ENCODE measurements at regions not wholly inside any gene's neighbourhood (a gene's known extent, or its start where the extent isn't known, plus 50 kb on each side); places are given as distances from the start of the nearest gene placed in this dataset.
"Not testable (repeated sequence)": the region's sequence is repeated elsewhere in the genome, so short reads cannot be mapped to it uniquely, and the experiment has no call there.

DNA sequence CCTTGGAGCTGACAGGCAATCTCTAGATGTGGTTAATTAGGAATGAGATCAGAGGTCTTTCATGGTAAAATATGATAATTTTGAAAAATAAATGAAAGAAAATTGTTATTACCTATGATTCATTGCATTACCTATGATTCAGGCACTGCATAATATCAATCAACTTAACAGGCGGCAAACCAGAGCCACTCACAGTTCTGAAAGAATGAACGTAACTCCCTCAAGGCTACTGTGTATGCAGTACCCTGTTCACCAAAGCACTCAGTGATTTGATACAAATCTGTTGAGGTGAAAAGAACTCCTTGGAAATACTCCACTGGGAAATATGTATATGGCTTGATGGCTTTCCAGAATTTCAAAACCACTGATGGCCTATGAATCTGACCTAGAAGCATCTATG lies 398.9 kb downstream of the ACTL7B start:
- no peak for DNase-seq (ENCODE audit: low read depth in 2 of 2)

GRCh38 chr9:108445431-108446071 lies 410.2 kb downstream of the ACTL7B start:
- DNase-seq (ENCODE audit: low read depth in 2 of 2) = no peak

DNA sequence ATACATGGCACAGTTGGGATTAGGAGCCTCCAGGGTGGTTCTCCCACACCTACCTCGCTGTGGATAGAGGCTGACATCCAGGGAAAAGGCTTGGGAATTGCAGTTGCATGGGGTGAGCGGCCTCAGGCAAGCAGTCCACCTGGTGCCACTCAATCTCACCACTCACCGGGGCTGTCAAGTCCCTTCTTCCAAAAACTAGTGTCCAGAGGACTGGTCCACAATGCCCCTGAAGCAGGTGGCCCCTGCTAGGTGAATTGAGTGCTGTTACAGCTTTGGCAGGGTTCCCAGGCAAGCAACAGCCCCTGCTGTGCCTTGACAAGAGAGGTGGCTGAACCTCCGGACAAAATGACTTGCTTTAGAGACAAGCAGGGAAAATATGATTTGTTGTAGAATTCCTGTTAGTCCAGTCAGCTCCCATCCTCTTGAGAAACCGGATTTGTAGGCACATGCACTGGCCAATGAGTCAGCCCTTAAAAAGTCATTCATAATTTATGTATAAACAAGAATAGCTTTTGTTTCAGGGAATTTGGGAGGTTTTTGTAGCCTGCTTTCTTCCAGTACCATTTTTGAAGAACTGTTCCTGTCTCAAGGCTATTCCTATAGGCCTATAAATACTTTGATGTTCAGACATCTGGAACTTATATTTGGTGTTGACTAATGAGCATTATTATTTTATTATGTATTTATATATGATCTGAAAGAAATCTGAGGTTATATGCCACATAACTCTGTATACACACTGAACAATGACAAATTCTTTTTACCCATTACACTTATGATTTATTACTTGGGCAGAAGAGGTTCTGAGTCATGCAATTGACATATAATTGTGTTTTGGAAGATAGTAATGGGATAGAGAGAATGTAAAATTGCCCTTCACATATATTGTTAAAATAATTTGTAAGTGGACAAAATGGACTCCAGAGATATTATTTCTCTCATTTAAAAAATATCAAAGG lies 411.1 kb downstream of the ACTL7B start:
- no peak for DNase-seq (ENCODE audit: low read depth in 2 of 2)

- DNase-seq (ENCODE audit: low read depth in 2 of 2) = no peak
Observed at GRCh38 chr9:108443741-108444140, 412.0 kb downstream of the ACTL7B start.

DNA sequence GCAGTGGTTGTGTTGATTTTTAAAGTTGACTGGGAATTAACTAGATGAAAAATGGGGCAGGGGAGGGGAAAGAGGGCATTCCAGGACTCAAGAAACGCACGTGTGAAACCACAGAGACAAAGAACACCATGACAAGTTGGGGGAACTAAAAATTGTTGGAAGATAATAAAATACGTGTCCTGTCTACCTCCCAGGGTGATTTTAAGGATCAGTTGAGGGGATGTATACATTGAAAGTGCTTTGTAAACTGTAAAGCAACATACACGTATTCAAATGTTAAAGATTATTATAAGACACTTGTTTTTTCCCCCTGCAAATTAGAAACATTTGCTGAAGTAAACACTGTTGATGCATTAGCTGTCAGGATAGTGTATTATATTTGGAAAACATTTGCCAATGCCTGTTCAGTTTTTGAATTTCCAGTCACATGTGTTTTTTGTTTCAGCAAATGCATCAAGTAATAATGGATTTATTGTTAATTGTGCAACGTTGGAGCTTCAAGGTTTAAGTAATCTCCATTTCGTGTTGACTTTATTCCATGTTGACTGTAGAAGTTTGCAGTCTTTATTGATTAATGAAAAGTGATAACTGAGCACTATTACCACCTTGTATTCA lies 412.7 kb downstream of the ACTL7B start:
- DNase-seq (ENCODE audit: low read depth in 2 of 2) = no peak

GRCh38 chr9:108442627-108443018 lies 413.2 kb downstream of the ACTL7B start:
- no peak for DNase-seq (ENCODE audit: low read depth in 2 of 2)

- DNase-seq (ENCODE audit: low read depth in 2 of 2) = no peak
Observed at GRCh38 chr9:108441726-108442125, 414.1 kb downstream of the ACTL7B start.

DNA sequence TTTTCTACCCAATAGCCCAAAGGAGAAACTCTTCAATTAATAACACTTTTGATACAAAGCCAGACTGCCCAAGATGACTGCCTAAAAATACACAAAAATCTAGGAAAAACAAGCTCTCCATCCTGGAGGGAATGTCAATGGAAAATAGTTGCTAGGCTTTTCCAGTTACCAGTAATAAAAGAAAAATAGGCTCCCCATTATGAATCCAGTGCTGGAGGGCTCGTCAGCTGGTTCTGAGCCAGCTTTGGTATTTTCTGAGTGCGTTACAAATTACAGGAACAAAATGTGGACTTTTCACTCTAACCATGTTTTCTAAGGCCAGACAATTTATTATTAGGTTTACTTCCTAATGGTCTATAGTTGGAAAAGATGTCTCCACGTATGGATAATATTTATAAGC lies 414.5 kb downstream of the ACTL7B start:
- no peak for DNase-seq (ENCODE audit: low read depth in 2 of 2)

DNA sequence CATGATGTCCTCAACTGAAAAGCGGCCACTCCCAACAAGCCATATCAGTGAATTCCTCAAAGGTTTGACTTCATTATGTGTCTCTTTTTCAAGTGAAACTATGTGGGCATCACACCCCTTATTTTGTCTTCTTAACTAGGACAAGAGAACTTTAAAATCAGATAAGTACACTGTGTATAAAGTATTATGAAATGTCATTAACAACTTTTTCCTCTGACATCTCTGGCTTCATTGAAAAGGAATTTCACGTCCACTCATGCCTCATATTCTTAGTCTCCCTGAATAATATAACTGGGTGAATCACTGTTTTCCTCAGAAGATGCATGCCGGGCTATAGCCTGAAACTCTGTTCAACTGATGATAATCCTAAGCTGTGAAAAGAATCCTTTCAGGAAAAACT lies 415.8 kb downstream of the ACTL7B start:
- DNase-seq (ENCODE audit: low read depth in 2 of 2) = no peak

GRCh38 chr9:108437656-108438055 lies 418.1 kb downstream of the ACTL7B start:
- DNase-seq (ENCODE audit: low read depth in 2 of 2) = no peak

GRCh38 chr9:108436448-108436847 lies 419.3 kb downstream of the ACTL7B start:
- DNase-seq (ENCODE audit: low read depth in 2 of 2) = no peak

DNA sequence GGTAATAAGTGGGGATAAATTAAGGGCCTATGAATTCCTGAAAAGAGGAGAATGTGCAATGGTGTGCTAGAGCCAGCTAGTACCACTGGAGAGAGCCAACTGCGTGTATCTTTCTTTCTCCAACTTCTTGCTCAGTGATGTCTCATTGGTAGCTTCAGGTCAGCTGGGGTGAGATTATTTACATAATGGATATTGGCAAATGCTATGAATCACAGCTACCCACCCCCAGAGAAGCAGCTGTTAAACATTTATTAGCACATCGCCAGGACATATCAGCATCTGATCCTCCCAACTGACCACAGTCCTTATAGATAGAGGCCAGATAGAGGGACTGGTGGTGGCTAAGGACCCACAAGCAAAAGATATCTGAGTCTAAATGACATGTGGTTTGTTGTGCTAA lies 421.3 kb downstream of the ACTL7B start:
- DNase-seq (ENCODE audit: low read depth in 2 of 2) = no peak

- no peak for DNase-seq (ENCODE audit: low read depth in 2 of 2)
Observed at GRCh38 chr9:108434036-108434435, 421.8 kb downstream of the ACTL7B start.

DNA sequence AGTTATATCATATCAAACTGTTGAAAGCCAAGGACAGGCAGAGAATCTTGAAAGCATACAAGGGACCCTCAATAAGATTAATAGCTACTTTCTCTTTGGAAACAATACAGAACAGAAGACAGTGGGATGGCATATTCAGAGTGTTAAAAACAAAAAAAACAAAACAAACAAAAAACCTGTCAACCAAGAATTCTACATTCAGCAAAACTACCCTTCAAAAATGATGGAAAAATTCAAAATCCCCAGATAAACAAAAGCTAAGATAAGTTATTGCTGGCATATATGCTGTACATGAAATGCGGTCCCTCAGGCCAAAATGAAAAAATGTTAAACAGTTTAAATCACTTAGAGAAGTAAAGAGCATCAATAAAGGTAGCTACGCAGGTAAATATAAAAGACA lies 425.1 kb downstream of the ACTL7B start:
- DNase-seq (ENCODE audit: low read depth in 2 of 2) = no peak

DNA sequence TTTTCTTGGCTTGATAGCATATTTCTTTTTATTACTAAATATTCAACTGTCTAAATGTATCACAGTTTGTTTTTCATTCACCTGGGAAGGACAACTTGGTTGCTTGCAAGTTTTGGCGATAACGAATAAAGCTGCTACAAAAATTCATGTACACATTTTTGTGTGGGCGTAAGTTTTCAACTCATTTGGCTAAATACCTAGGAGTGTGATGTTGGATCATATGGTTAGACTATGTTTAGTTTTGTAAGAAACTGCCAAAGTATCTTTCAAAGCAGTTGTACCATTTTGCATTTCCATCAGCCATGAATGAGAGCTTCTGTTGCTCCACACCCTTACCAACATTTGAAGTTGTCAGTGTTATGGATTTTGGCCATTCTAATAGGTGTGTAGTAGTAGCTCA lies 428.0 kb downstream of the ACTL7B start:
- DNase-seq (ENCODE audit: low read depth in 2 of 2) = no peak

DNA sequence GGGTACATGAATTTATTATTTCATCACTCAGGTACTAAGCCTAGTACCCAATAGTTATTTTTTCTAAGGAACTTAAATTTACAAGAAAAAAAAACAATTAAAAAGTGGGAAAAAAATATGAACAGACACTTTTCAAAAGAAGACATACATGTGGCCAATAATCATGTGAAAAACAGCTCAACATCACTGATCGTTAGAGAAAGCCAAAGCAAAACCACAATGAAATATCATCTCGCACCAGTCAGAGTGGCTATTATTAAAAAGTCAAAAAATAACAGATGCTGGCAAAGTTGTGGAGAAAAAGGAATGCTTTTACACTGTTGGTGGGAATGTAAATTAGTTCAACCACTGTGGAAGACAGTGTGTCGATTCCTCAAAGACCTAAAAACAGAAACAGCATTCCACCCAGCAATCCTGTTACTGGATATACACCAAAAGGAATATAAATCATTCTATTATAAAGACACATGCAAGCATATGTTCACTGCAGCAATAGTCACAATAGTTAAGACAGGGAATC lies 429.3 kb downstream of the ACTL7B start:
- not testable (repeated sequence) for DNase-seq (ENCODE audit: low read depth in 2 of 2)

DNA sequence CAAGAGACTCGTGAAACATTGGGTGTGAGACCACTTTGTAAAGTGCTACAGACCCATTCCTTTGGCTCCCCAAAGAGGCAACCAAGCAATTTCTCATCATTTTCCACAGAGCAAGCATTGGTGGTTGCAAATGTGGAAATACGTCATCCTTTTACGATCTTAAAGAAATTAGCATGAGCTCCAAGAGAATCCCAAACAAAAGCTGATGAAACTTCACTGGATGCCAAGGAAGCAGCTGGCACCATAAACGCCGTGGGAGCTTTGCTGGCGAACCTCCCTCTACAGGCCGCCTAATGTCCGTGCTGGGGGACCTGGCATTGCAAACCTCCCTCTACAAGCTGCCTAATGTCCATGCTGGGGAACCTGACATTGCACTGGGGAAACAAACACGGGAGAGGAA lies 432.4 kb downstream of the ACTL7B start:
- no peak for DNase-seq (ENCODE audit: low read depth in 2 of 2)

GRCh38 chr9:108419379-108419778 lies 436.4 kb downstream of the ACTL7B start:
- DNase-seq (ENCODE audit: low read depth in 2 of 2) = no peak

DNA sequence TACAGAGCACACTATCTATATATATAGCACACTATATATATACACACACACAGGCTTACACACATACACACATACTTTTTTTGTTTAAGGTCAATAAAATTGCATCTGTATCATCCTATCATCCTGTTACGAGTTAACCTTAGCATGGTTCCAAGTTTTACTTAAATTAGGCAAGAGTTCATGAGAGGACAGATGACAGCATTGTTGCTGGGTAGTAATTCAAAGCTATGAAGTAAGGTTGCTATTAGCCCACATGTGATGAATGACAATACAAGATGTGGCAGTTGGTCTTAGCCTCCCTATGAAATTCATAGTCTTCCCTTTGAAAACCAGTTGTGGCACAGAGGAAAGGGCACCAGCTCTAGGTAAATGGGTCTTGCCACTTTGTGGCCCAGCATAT lies 438.1 kb downstream of the ACTL7B start:
- DNase-seq (ENCODE audit: low read depth in 2 of 2) = no peak

GRCh38 chr9:108417312-108417711 lies 438.5 kb downstream of the ACTL7B start:
- DNase-seq (ENCODE audit: low read depth in 2 of 2) = no peak

- DNase-seq (ENCODE audit: low read depth in 2 of 2) = no peak
Observed at GRCh38 chr9:108416324-108416723, 439.5 kb downstream of the ACTL7B start.

DNA sequence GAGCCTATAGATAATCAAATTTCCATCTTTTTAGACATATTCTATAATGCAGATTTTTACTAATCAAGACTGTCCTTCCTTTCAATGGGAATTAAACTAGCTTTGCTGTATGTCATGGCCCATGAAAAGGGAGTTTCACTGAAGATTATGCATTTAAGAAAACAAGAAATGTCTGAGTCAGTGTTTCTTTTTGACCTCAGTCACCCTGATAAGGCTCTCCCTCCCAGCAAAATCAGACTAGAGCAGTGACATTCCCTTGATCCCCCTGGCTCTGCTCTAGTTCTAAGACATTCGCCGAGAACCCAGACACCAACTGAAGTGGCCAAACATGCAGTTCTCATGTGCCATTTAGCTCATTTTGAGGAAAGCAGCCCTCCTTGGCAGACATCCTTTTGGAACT lies 442.0 kb downstream of the ACTL7B start:
- no peak for DNase-seq (ENCODE audit: low read depth in 2 of 2)

DNA sequence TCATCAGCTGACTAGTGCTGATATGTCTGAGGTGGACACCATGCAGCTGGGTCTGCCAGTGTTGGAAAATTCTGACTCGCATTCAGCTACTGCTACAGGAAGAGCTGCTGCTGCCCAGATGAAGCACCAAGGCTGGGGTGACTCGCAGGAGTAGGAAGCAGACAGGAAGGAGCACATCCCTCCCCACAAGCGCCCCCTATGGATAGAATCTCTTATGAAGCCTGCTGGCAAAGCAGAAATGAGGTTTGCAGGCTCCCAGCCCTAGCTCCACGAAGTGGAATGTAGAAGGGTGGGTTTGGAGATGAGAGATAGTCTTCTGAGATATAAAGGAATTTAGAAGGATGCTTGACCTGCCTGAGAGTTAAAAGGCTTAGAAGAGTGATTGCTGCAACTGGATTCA lies 443.0 kb downstream of the ACTL7B start:
- no peak for DNase-seq (ENCODE audit: low read depth in 2 of 2)
